ENCODE measurements at regions not wholly inside any gene's neighbourhood (a gene's known extent, or its start where the extent isn't known, plus 50 kb on each side); places are given as distances from the start of the nearest gene placed in this dataset.
A peak's percentile ranks its signal among the peaks of the same experiment; 100 is the strongest.
"Not testable (repeated sequence)": the region's sequence is repeated elsewhere in the genome, so short reads cannot be mapped to it uniquely, and the experiment has no call there.

DNA sequence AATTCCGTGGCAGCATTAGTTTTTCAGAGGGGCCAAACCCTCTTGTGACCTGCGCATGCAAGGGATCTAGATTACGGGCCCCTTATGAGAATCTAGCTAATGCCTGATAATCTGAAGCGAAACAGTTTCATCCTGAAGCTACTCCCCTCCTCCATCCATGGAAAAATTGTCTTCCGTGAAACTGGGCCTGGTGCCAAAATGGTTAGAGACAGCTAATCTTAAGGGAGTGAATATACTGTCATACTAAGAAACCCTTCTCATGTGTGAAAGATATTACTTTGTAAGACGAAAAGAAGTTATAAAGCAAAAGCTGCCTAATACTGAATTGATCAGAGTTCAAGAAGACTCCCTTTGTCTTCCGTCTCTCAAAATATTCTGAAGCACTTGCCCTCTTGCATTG lies 166.3 kb downstream of the DUSP10 start:
- ATAC-seq (no peak), DNase-seq (ENCODE audit: low spot score) (no peak)
- intact Hi-C loops (cut with DNase I) = no loop called here

DNA sequence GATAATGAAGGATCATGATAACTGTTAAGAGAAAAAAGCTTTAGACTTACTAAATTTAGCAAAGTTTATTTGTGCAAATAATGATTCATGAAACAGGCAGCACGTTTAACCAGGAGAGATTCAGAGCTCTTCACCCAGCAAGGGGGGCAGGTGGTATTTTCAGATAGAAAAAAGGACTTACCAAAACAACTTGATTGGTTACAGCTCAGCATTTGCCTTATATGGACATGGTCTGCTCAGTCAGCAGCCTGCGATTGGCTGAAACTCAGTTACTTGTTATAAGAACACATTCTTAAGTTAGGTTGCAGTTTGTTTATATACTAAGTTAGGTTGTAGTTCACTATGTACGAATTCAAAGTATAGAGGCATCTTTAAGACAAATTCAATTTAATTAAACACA lies 165.6 kb downstream of the DUSP10 start:
- ATAC-seq = no peak
- intact Hi-C loops (cut with DNase I) = no loop called here
- no peak for DNase-seq (ENCODE audit: low spot score)

DNA sequence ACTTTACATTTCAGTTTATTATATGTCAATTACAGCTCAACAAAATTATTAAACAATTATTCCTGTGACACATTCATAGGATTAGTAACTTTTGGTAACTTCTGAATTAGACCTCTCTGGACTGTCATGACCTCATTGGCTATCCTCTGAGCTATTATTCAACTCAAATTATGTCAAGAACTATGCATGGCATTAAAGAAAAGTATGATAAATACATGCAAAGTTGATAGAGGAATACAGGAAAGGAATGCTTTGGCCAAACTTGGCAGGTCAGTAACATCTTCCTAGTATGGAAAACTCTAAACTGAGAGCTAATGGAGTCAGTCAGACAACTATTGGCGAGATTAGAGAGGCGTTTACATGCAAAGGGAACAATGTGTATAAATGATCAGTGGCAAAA lies 158.4 kb downstream of the DUSP10 start:
- intact Hi-C loops (cut with DNase I) = no loop called here
- DNase-seq (ENCODE audit: low spot score) = no peak
- no peak for ATAC-seq

DNA sequence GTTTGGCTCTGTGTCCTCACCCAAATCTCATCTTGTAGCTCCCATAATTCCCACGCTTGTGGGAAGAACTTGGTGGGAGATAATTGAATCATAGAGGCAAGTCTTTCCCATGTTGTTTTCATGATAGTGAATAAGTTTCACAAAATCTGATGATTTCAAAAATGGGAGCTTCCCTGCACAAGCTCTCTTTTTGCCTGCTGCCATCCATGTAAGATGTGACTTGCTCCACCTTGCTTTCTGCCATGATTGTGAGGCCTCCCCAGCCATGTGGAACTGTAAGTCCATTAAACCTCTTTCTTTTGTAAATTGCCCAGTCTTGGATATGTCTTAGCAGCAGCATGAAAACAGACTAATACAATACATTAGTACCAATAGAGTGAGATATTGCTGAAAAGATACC lies 154.9 kb downstream of the DUSP10 start:
- intact Hi-C loops (cut with DNase I); DNase-seq (ENCODE audit: low spot score): not testable (repeated sequence)

DNA sequence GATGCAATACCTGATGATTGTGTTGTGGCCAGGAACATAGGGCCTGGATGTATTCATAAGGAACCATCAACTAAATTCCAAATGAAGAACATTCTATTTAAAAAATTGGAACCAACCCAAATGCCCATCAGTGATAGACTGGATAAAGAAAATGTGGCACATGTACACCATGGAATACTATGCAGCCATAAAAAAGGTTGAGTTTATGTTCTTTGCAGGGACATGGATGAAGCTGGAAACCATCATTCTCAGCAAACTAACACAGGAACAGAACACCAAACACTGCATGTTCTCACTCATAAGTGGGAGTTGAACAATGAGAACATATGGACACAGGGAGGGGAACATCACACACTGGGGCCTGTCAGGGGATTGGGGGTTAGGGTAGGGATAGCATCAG lies 150.6 kb downstream of the DUSP10 start:
- ATAC-seq; DNase-seq (ENCODE audit: low spot score); intact Hi-C loops (cut with DNase I): not testable (repeated sequence)

More for the DNA sequence above, 154.9 kb downstream of the DUSP10 start:
- not testable (repeated sequence) for ATAC-seq

DNA sequence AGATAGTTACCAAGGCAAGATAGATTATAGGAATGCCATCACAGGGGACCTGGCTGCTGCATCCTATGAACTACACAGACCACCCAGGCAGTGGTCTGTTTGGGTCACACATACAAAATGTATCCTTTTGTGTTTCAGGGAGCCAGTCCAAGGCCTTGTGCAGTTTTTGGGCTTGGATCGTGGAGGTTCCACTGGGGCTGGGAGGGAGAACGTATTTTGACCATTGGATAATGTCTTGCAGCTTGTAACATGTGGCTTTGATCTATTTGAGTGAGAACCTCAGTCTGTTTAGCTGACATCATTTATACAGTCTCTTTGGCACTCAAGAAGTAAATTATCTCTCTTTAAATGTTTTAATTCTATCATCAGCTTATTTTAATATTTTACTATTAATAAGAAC lies 147.3 kb downstream of the DUSP10 start:
- intact Hi-C loops (cut with DNase I) = no loop called here
- peak; percentile 57 for ATAC-seq
- no peak for DNase-seq (ENCODE audit: low spot score)

DNA sequence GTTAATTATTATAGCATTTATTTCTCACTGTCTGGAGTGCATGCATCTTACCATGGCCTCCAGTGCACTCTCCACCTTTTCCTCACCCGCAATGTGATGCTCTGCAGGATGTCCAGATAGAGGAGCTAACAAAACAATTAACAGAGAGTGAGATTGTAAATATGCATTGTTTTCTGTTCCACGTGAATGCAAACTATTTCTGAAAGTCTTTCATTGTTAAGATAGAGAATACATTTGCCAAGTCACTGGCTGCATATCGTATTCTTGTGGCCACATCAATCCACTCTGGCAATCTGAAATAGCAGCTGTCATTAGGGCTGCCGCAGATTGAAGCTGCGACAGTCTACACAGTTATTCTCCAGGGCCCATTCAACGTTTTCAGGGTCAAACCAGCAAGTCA lies 143.8 kb downstream of the DUSP10 start:
- DNase-seq (ENCODE audit: low spot score) = no peak
- intact Hi-C loops (cut with DNase I) = no loop called here
- no peak for ATAC-seq

DNA sequence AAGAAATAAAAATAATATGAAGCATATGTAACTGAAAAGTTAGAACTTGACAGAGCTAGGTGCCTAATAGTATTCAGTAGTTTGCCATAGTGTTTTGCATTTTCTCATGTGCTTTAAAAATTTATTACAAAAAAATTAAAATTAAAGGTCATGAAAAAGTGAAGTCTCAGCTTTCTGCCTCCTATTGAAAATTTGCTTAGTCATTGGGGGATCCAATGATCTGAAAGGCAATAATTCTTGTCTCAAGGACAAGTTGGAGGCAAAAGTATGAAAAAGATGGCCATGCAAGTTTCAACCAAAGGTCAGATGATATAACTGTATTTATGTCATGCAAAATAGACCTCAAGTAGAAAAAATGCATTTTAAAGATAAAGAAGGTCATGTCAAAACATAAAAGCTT lies 140.7 kb downstream of the DUSP10 start:
- intact Hi-C loops (cut with DNase I) = no loop called here
- ATAC-seq = no peak
- no peak for DNase-seq (ENCODE audit: low spot score)

DNA sequence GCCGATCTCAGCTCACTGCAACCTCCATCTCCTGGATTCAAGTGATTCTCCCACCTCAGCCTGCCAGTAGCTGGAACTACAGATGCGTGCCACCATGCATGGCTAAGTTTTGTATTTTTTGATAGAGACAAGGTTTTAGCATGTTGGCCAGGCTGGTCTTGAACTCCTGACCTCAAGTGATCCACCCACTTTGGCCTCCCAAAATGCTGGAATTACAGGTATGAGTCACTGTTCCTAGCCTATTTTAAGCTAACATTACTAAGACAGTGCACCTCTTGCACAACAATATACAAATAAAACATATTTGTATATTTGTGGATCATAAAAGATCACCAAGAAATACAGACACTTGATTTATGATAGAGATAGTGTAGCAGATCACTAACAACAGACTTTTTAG lies 139.1 kb downstream of the DUSP10 start:
- no peak for DNase-seq (ENCODE audit: low spot score)
- intact Hi-C loops (cut with DNase I) = no loop called here
- ATAC-seq = no peak

DNA sequence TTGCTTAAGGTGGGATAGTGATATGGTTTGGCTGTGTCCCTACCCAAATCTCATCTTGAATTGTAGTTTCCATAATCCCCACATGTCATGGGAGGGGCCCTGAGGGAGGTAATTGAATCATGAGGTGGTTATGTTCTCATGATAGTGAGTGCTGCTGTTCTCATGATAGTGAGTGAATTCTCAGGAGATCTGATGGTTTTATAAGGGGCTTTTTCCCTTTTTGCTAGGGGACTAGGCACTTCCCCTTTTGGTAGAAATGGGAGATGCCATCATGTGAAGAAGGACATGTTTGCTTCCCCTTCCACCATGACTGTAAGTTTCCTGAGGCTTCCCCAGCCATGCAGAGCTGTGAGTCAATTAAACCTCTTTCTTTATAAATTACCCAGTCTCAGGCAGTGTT lies 137.5 kb downstream of the DUSP10 start:
- intact Hi-C loops (cut with DNase I); DNase-seq (ENCODE audit: low spot score); ATAC-seq: not testable (repeated sequence)

DNA sequence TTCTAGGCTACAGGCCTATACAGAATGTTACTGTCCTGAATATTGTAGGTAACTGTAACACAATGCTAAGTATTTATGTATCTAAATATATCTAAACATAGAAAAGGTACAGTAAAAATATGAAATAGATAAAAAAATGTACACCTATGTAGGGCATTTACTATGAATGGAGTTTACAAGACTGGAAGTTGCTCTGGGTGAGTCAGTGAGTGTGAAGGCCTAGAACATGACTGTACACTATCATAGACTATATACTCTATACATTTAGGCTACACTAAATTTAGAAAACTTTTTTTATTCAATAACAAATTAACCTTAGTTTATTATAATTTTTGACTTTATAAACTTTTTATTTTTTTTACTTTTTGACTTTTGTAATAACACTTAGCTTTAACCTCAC lies 136.9 kb downstream of the DUSP10 start:
- intact Hi-C loops (cut with DNase I) = no loop called here
- DNase-seq (ENCODE audit: low spot score) = no peak
- no peak for ATAC-seq

DNA sequence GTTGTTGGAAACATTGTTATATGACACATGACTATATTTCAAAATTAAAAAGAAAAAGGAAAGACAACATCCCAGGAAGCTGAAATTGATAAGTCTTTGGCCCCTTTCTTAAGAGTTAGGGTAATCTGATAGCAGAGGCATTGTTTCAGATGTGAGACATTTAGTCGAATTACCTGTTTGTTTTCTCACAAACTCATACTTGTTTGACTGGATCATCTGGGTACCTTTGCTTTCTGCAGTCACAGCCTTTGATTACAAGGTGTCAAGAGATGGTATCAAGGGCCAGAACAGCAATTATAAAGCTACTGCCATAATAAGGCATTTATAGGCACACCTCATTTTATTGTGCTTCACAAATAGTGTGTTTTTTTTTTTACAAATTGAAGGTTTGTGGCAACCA lies 136.3 kb downstream of the DUSP10 start:
- no peak for ATAC-seq
- no peak for DNase-seq (ENCODE audit: low spot score)

DNA sequence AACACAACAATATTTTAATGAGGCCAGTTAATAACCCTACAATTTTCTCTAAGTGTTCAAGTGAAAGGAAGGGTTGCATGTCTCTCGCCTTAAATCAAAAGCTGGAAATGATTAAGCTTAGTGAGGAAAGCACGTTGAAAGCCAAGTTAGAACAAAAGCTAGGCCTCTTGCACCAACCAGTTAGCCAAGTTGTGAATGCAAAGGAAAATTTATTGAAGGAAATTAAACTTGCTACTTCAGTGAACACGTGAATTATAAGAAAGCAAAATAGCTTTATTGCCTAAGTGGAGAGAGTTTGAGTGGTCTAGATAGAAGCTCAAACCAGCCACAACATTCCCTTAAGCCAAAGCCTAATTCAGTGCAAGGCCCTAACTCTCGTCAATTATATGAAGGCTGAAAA lies 135.6 kb downstream of the DUSP10 start:
- ATAC-seq = no peak

More for the DNA sequence above, 136.3 kb downstream of the DUSP10 start:
- intact Hi-C loops (cut with DNase I) = no loop called here

DNA sequence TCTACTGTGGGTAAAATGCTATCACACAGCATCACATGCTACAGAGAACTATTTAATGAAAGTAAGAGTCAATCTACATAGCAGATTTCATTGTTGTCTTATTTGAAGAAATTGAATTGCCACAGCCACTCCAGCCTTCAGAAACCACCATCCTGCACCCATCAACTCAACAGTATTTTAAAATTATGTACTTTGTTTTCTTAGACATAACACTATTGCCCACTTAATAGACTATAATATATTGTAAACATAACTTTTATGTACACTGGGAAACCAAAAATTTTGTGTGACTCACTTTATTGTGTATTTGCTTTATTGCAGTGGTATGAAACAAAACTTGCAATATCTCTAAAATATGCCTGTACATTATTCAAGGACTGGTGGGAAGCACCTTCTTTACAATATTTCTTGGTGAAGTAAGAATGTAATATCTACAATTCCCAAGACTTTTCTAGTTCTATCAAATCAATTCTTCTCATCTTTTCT lies 133.0 kb downstream of the DUSP10 start:
- no peak for DNase-seq (ENCODE audit: low spot score)
- ATAC-seq = no peak
- intact Hi-C loops (cut with DNase I) = no loop called here

More for the DNA sequence above, 135.6 kb downstream of the DUSP10 start:
- DNase-seq (ENCODE audit: low spot score) = no peak
- intact Hi-C loops (cut with DNase I) = no loop called here

DNA sequence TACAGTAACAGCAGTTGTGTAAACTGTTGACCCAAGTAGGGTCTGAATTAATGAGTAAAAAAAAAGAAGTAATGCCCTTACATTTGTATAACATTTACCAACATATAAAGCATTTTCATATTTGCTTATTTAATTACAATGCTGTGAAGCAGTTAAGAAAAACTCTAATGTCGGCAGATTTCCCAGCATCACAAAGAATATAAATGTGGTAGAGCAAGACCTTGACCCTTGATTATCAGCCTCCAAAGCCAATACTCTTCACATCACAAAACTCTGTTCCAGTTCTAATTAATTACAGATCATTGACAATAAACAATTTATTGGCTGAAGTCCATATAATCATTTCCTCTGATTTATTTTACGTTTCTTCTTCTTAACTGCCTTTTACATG lies 130.2 kb downstream of the DUSP10 start:
- intact Hi-C loops (cut with DNase I) = no loop called here
- ATAC-seq (no peak), DNase-seq (ENCODE audit: low spot score) (no peak)

DNA sequence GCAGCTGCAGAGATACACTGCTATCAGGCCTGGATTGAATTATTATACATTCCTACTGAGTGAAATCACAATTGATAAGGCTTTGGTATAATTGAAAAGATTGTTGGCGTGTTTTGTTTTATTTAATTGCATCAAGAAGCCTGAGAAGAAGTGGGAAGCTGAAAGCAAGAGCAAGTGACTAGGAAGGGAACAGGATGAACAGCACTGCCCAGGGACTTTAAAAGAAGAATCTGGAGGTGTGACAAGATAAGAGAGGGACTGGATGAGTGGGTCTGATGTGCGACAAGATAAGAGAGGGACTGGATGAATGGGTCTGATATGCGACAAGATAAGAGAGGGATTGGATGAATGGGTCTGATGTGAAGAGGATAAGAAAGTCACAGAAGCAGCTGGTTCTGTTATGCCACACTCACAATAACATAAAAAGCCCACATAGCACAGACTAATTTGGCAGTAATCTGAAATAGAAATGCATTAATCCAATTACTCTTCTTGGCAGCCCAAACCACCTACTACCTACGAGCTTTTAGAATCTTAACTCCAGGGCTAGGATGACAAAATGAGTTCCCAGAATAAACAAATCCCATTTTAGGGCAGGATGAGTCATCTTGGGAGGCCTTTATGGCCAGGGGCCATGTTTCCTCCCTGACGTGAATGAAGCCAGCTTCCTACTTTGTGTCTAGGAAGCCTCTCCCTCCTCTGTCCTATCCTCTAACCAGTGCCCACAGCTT lies 129.7 kb downstream of the DUSP10 start:
- intact Hi-C loops (cut with DNase I) = no loop called here
- DNase-seq (ENCODE audit: low spot score) (peak; percentile 71), ATAC-seq (peak; percentile 93)

DNA sequence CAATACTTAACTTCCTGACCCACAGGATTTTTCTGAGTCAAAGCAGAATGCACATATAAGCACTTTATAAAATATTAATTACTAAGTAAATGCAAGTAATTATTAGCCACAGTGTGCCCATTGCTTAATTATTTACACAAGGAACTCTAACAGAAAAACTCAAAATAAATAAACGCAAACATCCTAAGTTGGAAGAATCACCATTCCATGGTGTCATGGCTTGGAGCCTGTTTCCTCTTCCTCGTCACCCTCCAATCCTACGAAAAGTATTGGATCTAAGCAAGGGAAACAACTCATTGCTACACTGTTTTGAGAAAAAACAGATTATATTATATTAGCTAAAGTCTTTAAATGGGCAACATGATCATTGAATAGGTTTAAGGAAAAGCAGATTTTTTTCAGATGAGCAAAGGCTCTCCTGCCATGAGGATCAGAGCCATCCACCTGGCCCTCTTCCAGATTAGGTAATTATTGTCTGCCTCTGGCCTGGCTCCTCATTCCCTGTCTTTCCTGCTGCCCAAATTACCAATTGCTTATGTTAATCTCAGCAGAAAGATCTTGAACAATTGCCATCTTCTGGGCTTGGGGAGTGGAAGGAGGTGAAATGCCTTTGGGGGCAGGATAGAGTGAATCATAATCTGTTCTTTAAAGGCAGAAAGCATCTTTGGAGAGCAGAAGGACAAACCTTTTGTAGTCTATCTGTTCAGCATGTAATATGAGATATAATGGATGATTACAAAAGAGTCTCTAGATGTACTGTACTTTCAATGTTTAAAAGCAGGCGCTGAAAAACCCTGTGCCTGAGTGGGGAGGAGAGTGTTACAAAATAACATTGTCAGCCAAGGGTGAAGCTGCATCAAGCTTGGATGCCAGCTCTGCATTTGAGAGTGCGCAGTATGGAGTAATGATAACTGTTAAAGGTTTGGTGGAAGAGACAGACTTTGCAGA lies 121.2 kb downstream of the DUSP10 start:
- peak; percentile 22 for ATAC-seq
- intact Hi-C loops (cut with DNase I) = no loop called here

DNA sequence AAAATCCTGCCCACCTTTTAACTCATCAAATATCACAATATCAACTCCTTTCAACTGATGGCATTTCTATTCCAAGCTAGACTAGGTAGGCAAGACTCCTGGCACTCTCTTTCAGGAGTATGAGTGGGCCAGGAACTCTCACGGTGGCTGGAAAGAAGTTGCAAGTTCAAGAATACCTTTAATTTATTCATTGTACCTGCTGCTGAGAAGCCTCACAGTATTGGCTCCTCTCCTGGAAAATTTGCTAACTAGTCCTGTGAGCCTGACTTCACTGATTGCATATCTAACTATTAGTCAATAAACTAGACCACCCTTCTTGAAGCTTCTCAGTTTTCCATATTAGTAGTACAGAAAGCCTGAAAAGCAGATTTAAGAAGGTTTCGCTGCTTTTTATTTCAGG lies 120.2 kb downstream of the DUSP10 start:
- ATAC-seq = no peak
- no peak for DNase-seq (ENCODE audit: low spot score)
- intact Hi-C loops (cut with DNase I) = no loop called here

More for the DNA sequence above, 121.2 kb downstream of the DUSP10 start:
- no peak for DNase-seq (ENCODE audit: low spot score)

DNA sequence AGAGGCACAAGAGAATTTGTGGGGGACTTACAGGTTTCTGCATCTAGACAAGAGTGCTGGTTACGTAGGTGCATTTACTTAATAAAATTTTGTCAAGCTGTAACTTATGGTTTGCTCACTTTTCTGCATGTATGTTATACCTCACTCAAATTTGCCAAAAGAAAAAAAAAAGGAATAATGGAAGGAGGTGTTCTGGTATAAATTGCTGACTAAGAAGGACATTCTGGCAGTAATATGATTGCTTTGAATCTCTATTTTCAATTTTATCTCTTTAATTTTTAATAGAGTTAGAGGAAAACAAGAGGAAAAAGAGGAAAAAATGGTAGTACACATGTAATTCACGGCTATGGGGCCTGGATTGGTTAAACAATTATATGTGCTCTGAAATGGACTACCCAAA lies 119.5 kb downstream of the DUSP10 start:
- DNase-seq (ENCODE audit: low spot score) (no peak), ATAC-seq (no peak)
- intact Hi-C loops (cut with DNase I) = no loop called here

DNA sequence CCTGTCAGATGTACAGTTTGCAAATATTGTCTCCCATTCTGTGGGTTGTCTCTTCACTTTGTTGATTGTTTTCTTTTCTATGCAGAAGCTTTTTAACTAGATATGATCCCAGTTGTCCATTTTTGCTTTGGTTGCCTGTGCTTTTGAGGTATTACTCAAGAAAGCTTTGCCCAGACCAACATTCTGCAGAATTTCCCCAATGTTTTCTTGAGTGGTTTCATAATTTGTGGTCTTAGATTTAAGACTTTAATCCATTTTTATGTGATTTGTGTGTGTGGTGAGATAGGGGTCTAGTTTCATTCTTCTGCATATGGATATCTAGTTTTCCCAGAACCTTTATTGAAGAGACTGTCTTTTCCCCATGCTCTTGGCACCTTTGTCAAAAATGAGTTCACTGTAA lies 116.9 kb downstream of the DUSP10 start:
- intact Hi-C loops (cut with DNase I) = no loop called here
- ATAC-seq = no peak
- DNase-seq (ENCODE audit: low spot score) = no peak
